ENCODE measurements at regions not wholly inside any gene's neighbourhood (a gene's known extent, or its start where the extent isn't known, plus 50 kb on each side); places are given as distances from the start of the nearest gene placed in this dataset.

- no peak overlapping the region for H3K27ac ChIP-seq (replicated peaks)
- no peak for TF ChIP-seq CTCF (IDR thresholded peaks at IDR 0.05; ENCODE audit: borderline replicate concordance)
- H3K27me3 ChIP-seq (ENCODE audit: low read depth) = no peaks in the 10 kb centered on the region
- H3K9me3 ChIP-seq (replicated peaks) = no peaks in the 10 kb centered on the region
- DNase-seq = no peak
- no peak overlapping the region for H3K4me3 ChIP-seq
- intact Hi-C loops (cut with micrococcal nuclease) = no loop called here
- no peaks in the 10 kb centered on the region for H3K36me3 ChIP-seq
- H3K4me1 ChIP-seq = no peaks in the 10 kb centered on the region
Observed at GRCh38 chr5:51606921-51607320, 223.7 kb downstream of the ISL1 start.

- TF ChIP-seq CTCF (IDR thresholded peaks at IDR 0.05; ENCODE audit: borderline replicate concordance) = no peak
- H3K9me3 ChIP-seq (replicated peaks) = no peaks in the 10 kb centered on the region
- intact Hi-C loops (cut with micrococcal nuclease) = no loop called here
- no peak for DNase-seq
- no peaks in the 10 kb centered on the region for H3K27me3 ChIP-seq (ENCODE audit: low read depth)
- no peaks in the 10 kb centered on the region for H3K36me3 ChIP-seq
- H3K4me3 ChIP-seq = no peak overlapping the region
- H3K4me1 ChIP-seq = no peaks in the 10 kb centered on the region
- no peak overlapping the region for H3K27ac ChIP-seq (replicated peaks)
Observed at GRCh38 chr5:51618234-51618633, 235.0 kb downstream of the ISL1 start.

- H3K36me3 ChIP-seq = no peaks in the 10 kb centered on the region
- no peak for DNase-seq
- no peak for TF ChIP-seq CTCF (IDR thresholded peaks at IDR 0.05; ENCODE audit: borderline replicate concordance)
- peaks cover 11% of the 10 kb centered on the region for H3K9me3 ChIP-seq (replicated peaks)
- no peaks in the 10 kb centered on the region for H3K27me3 ChIP-seq (ENCODE audit: low read depth)
- H3K27ac ChIP-seq (replicated peaks) = no peak overlapping the region
- no peak overlapping the region for H3K4me3 ChIP-seq
- no peaks in the 10 kb centered on the region for H3K4me1 ChIP-seq
- intact Hi-C loops (cut with micrococcal nuclease) = no loop called here
Observed at GRCh38 chr5:51621156-51621555, 237.9 kb downstream of the ISL1 start.

GRCh38 chr5:51622161-51622790 is 239.0 kb downstream of the ISL1 start:
- intact Hi-C loops (cut with micrococcal nuclease) = no loop called here
- DNase-seq = no peak
- Histone ChIP-seq H3K4me3 (no peak overlapping the region), H3K27me3 (ENCODE audit: low read depth) (no peaks in the 10 kb centered on the region), H3K9me3 (replicated peaks) (peaks cover 16% of the 10 kb centered on the region), H3K36me3 (no peaks in the 10 kb centered on the region), H3K4me1 (no peaks in the 10 kb centered on the region), H3K27ac (replicated peaks) (no peak overlapping the region)
- no peak for TF ChIP-seq CTCF (IDR thresholded peaks at IDR 0.05; ENCODE audit: borderline replicate concordance)

- DNase-seq = no peak
- no peak for TF ChIP-seq CTCF (IDR thresholded peaks at IDR 0.05; ENCODE audit: borderline replicate concordance)
- Histone ChIP-seq H3K4me1 (no peaks in the 10 kb centered on the region), H3K27me3 (ENCODE audit: low read depth) (no peaks in the 10 kb centered on the region), H3K36me3 (no peaks in the 10 kb centered on the region), H3K9me3 (replicated peaks) (peaks cover 32% of the 10 kb centered on the region), H3K27ac (replicated peaks) (no peak overlapping the region), H3K4me3 (no peak overlapping the region)
- intact Hi-C loops (cut with micrococcal nuclease) = no loop called here
Observed at GRCh38 chr5:51625224-51625968, 242.1 kb downstream of the ISL1 start.
